Neural cell (in vitro differentiated cells): ENCODE measurements at regions not wholly inside any gene's neighbourhood (a gene's known extent, or its start where the extent isn't known, plus 50 kb on each side); places are given as distances from the start of the nearest gene placed in this dataset.

Experiments
- H2AFZ ChIP-seq: fragments of 200-600, 300-800 bp; sonication (generic), shearing (Covaris generic); 2 replicates; pipeline ENCODE4 v1.6.0; 2014; ENCODE audit warnings: low read depth, mild to moderate bottlenecking, antibody characterized with exemption, low read length, moderate library complexity
- H3F3A ChIP-seq: fragments of 200-600 bp; shearing (Covaris generic); 2 replicates; pipeline ENCODE4 v1.6.1; 2016; ENCODE audit warnings: mild to moderate bottlenecking, moderate library complexity, mixed read lengths, antibody characterized with exemption, low read length; ENCODE audit not compliant: insufficient read depth, poor library complexity, severe bottlenecking
- H3K27ac ChIP-seq: fragments of 200-600, 300-800 bp; sonication (generic), shearing (Covaris generic); 2 replicates; pipeline ENCODE4 v1.5.1; 2014; ENCODE audit warnings: mild to moderate bottlenecking, low read length, moderate library complexity
- H3K27me3 ChIP-seq: fragments of 300-800, 200-600 bp; sonication (generic), shearing (Covaris generic); 2 replicates; pipeline ENCODE4 v1.6.0; 2014; ENCODE audit warnings: mild to moderate bottlenecking, low read depth, low read length, moderate library complexity; ENCODE audit not compliant: insufficient read depth
- H3K36me3 ChIP-seq: fragments of 300-800, 200-600 bp; sonication (generic), shearing (Covaris generic); 2 replicates; pipeline ENCODE4 v1.5.1; 2014; ENCODE audit warnings: mild to moderate bottlenecking, antibody characterized with exemption, low read length, moderate library complexity; ENCODE audit not compliant: insufficient read depth
- H3K4me2 ChIP-seq: fragments of 300-800, 200-600 bp; sonication (generic), shearing (Covaris generic); 2 replicates; pipeline ENCODE4 v1.6.0; 2014; ENCODE audit warnings: mild to moderate bottlenecking, low read length
- H3K4me3 ChIP-seq: fragments of 300-800, 200-600 bp; sonication (generic), shearing (Covaris generic); 2 replicates; pipeline ENCODE4 v1.5.1; 2014; ENCODE audit warnings: mild to moderate bottlenecking, low read length, moderate library complexity
- H3K79me2 ChIP-seq: fragments of 200-600 bp; shearing (Covaris generic); replicated peaks from 2 replicates; pipeline ENCODE4 v1.6.0; 2014; ENCODE audit warnings: mild to moderate bottlenecking, low read length, moderate library complexity; ENCODE audit not compliant: insufficient read depth
- H3K9ac ChIP-seq: fragments of 300-800, 200-600 bp; sonication (generic), shearing (Covaris generic); 2 replicates; pipeline ENCODE4 v1.6.1; 2016; ENCODE audit warnings: mild to moderate bottlenecking, low read length, mixed read lengths
- H3K9me2 ChIP-seq: fragments of 200-600 bp; shearing (Covaris generic); 2 replicates; pipeline ENCODE4 v1.6.1; 2016; ENCODE audit warnings: mild to moderate bottlenecking, low read length, mixed read lengths; ENCODE audit not compliant: insufficient read depth
- H3K9me3 ChIP-seq: fragments of 200-600, 300-800 bp; sonication (generic), shearing (Covaris generic); 2 replicates; pipeline ENCODE4 v1.6.1; 2016; ENCODE audit warnings: mild to moderate bottlenecking, mixed run types, low read length, moderate library complexity, mixed read lengths
- H4K20me1 ChIP-seq: fragments of 200-600 bp; shearing (Covaris generic); 2 replicates; pipeline ENCODE4 v1.6.1; 2016; ENCODE audit warnings: mild to moderate bottlenecking, mixed run types; ENCODE audit not compliant: insufficient read depth
- CTCF ChIP-seq: fragments of 450-650 bp; IDR thresholded peaks from 2 replicates; pipeline ENCODE4 v1.5.1; 2014; ENCODE audit warnings: antibody characterized with exemption, mild to moderate bottlenecking, moderate library complexity; ENCODE audit not compliant: poor library complexity, severe bottlenecking
- EP300 ChIP-seq: fragments of 450-650 bp; conservative IDR thresholded peaks from 2 replicates; pipeline ENCODE4 v1.6.1; 2014; ENCODE audit warnings: antibody characterized with exemption, mild to moderate bottlenecking, moderate library complexity; ENCODE audit not compliant: poor library complexity, severe bottlenecking
- EZH2 ChIP-seq: fragments of 200-600, 300-800 bp; shearing (Covaris generic), sonication (generic); IDR thresholded peaks from 2 replicates; pipeline ENCODE4 v1.6.1; 2014; ENCODE audit warnings: antibody characterized with exemption, low read length, borderline replicate concordance, mild to moderate bottlenecking; ENCODE audit not compliant: insufficient read depth, poor library complexity, severe bottlenecking
- RAD21 ChIP-seq: fragments of 450-650 bp; conservative IDR thresholded peaks from 2 replicates; pipeline ENCODE4 v1.6.1; 2014; ENCODE audit warnings: antibody characterized with exemption, mild to moderate bottlenecking, moderate library complexity
- REST ChIP-seq: IDR thresholded peaks from 2 replicates; pipeline ENCODE4 v1.6.1; 2012; ENCODE audit warnings: borderline replicate concordance
- SMC3 ChIP-seq: fragments of 450-650 bp; conservative IDR thresholded peaks from 2 replicates; pipeline ENCODE4 v1.6.1; 2014; ENCODE audit warnings: antibody characterized with exemption, mild to moderate bottlenecking, moderate library complexity; ENCODE audit not compliant: poor library complexity
- TAF1 ChIP-seq: IDR thresholded peaks from 2 replicates; pipeline ENCODE4 v1.6.1; 2012; ENCODE audit warnings: low read depth

- Histone ChIP-seq H3K4me3 (no peak overlapping the region), H3K36me3 (no peaks in the 10 kb centered on the region), H2AFZ (no peak overlapping the region), H3K79me2 (no peaks in the 10 kb centered on the region), H3K27ac (no peak overlapping the region), H3K9me3 (no peaks in the 10 kb centered on the region), H3F3A (no peaks in the 10 kb centered on the region), H3K27me3 (no peaks in the 10 kb centered on the region), H3K9me2 (no peaks in the 10 kb centered on the region), H3K4me2 (no peak overlapping the region), H4K20me1 (no peaks in the 10 kb centered on the region), H3K9ac (no peak overlapping the region)
- no peak for TF ChIP-seq CTCF
- no peak for TF ChIP-seq SMC3
- TF ChIP-seq RAD21 = no peak
- no peak for TF ChIP-seq EP300
- no peak for TF ChIP-seq TAF1
- TF ChIP-seq REST = no peak
Measured at GRCh38 chr13:80224468-80224867, 116.5 kb downstream of the SPRY2 start.

DNA sequence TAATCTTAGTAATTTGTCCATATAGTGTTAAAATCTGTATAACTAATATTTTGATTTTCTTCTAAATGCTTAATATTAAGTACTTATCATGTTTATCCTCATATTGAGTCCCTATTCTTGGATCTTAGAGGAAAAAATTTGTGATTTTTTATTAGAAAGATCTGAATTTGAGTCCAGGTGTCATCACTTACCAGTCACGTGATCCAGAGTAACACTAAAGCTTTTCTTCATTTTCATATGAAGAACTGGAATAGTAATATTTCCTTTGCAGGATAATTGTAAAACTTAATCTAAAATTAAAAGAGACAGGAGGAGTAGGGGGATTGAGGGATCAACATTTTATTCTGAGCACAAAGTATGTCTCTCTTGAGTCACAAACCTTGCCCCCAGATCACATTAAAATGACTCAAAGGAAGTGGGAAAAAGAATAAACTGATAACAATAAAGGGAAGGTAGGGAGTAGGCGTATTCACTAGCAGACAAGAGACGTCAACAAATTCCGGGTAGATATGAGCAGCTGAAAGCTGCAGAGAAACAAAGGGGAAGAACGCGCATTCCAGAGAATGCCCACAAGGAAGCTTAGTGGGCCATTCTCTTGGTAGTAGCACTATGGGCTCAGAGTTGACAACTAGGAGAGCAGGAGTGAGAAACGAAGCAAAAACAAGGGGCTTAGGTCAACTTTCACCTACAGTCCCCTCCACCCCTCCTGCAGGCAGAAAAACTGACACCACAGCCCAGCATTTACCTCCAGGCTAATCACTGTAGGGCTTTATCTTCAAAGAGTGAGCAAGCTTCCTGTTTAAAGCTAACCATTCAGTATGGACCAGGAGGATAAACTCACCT, 123.1 kb downstream of the SPRY2 start:
- Histone ChIP-seq H3K79me2 (no peaks in the 10 kb centered on the region), H3K36me3 (no peaks in the 10 kb centered on the region), H3K9ac (no peak overlapping the region), H3K27me3 (no peaks in the 10 kb centered on the region), H3K4me3 (no peak overlapping the region), H3K27ac (no peak overlapping the region), H3F3A (no peaks in the 10 kb centered on the region), H4K20me1 (no peaks in the 10 kb centered on the region), H2AFZ (no peak overlapping the region), H3K9me3 (no peaks in the 10 kb centered on the region), H3K4me2 (no peak overlapping the region), H3K9me2 (no peaks in the 10 kb centered on the region)
- TF ChIP-seq REST (no peak), EZH2 (no peak), TAF1 (no peak), CTCF (no peak), SMC3 (no peak)
